ENCODE measurements at regions not wholly inside any gene's neighbourhood (a gene's known extent, or its start where the extent isn't known, plus 50 kb on each side); places are given as distances from the start of the nearest gene placed in this dataset.
A peak's percentile ranks its signal among the peaks of the same experiment; 100 is the strongest.

- DNase-seq (ENCODE audit: low spot score): no peak
Observed at GRCh38 chr21:35933466-35933865, 126.9 kb downstream of the SETD4 start.

DNA sequence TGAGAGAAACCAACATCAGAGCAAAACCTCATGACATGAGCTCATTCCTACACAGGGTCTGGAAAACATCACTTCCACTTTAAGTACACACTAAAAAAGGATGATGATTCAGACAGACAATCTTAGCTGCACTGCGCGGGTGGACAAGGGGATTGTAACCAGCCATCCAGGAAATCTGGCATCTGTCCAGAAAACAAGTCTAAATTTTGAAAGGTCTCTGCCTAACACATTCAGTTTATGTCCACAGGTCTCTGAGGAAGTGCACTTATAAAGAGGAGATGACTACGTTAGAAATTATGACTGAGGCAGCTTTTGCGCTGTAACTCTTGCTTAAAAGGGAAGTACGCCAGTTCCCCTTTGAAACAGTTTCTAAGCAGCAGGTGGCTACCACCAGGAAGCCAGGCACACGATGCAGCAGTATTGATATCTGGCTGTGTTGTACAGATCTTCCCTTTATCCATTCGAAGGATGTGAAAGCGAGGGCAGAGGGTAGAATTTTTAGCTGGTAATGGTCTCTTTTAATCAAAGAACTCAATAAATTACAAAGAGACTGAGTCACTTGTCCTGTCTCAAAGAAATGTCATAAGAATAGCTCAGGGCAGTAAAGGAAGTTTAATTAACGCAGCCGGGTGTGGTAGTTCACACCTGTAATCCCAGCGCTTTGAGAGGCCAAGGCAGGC is 128.0 kb downstream of the SETD4 start:
- peak; percentile 56 for DNase-seq (ENCODE audit: low spot score)

GRCh38 chr21:35929901-35930300 is 130.4 kb downstream of the SETD4 start:
- DNase-seq (ENCODE audit: low spot score): no peak

DNA sequence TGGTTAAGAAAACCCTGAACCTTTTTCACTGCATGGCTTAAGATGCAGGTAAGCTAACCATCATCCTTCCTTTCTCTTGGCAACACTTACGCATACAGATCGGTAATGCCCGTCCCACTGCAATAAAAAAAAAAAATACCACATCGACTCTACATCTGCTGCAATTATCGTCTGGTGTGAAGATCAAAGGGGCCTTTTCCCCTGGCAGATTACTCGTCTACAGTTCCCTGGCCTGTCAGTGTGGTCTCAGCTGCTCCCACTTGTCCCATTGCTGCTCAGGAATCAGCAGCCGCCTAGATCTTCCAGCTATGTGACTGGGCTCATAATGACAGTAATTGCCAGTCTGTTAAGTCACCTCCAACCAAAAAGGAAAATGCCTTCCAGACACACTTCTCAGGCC is 133.1 kb downstream of the SETD4 start:
- no peak for DNase-seq (ENCODE audit: low spot score)

- no peak for DNase-seq (ENCODE audit: low spot score)
Observed at GRCh38 chr21:35926003-35926740, 134.2 kb downstream of the SETD4 start.

GRCh38 chr21:35925497-35925896 is 134.8 kb downstream of the SETD4 start:
- no peak for DNase-seq (ENCODE audit: low spot score)

DNA sequence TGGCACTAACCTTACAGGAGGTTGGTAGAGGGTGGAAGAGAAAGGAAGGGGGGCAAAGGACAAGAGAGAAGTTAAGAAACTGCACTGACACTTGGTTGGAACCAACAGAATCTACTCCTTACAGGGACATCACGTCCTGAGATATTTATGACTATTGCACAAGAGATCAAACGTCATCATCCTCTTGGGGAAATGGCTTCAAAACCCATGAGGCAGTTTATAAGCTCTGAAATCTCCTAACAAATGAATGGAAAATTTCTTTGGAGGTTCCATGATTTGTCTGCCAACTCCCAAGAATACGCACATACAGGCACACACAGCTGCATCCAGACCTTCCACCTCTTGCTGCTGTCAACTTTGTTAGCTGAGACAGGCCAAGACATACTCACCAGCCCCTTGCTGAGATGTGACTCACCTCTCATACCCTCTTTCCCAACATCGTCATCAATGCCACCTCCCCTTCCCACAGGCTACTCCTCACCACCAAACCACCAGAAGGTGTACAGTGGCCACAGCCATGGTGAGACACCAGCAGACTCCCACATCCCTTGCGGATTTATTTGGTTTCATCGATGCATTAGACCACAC is 135.5 kb downstream of the SETD4 start:
- no peak for DNase-seq (ENCODE audit: low spot score)

- DNase-seq (ENCODE audit: low spot score): no peak
Observed at GRCh38 chr21:35923971-35924370, 136.4 kb downstream of the SETD4 start.

- no peak for DNase-seq (ENCODE audit: low spot score)
Observed at GRCh38 chr21:35922618-35923017, 137.7 kb downstream of the SETD4 start.

DNA sequence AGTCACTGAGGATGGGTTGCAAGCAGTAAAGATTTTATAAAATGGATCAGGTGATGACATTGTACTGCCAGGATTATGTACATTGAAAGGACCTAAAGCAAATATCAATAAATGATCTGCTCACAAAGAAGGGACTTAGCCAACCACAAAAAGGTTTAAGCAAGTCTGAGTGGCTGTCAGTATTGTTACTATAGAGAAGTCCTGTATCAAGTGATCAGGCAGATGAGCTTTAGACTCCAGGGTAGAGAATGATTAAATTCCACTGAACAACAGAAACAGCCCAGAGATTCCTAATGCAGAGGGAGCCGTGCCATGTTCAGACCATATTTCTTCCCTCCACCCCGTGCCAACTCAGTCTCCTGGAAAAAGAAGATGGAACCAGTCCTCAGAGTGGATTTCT is 138.9 kb downstream of the SETD4 start:
- DNase-seq (ENCODE audit: low spot score): no peak

- no peak for DNase-seq (ENCODE audit: low spot score)
Observed at GRCh38 chr21:35920436-35920835, 139.9 kb downstream of the SETD4 start.

DNA sequence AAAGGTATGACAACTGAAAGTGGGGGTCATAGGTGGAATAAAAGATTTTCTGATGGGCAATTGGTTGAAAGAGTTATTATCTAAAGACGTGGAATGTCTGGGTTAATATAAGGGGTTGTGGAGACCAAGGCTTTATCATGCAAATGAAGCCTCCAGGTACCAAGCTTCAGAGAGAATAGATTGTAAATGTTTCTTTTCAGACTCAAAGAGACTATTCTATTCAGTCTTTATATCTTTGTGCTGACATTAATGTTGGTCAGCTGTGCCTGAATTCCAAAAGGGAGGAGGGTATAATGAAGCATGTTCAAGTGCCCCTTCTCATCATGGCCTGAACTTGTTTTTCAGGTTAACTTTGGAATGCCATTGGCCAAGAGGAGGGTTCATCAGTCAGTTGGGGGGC is 145.3 kb downstream of the SETD4 start:
- no peak for DNase-seq (ENCODE audit: low spot score)

GRCh38 chr21:35911412-35912191 is 148.7 kb downstream of the SETD4 start:
- no peak for DNase-seq (ENCODE audit: low spot score)

DNA sequence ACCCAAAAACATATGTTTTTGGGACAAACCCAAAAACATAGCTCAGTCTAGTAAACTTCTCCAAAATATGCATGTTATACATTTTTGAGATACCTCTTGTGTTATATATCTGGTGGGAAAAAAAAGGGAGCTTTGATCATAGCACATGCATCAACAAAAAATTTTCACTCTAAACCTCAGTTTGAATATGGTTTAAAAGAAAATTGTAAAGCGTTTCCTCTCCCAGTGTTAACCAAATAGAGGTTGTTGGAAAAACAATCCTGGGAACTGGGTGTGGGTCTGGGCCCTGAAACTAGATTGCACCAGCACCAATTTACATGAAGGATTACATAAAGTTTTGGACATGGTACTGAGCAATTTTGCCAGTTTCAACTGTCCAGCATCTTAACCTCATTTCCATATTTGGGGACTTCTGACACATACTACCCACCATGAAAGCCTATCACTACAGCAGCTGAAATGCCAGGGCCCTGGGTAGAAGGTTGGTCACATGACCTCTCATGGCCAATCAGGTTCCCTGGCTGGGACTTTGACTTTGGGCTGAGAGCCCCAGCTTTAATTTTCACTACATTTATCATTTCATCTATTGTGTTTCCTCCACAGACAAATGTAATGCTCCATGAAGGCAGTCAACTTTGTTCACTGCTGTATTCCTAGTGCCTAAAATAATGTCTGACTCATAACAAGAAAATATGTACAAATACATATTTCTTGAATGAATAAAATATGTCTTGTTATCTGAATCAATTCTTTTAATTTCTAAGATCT is 150.7 kb downstream of the SETD4 start:
- peak; percentile 22 for DNase-seq (ENCODE audit: low spot score)

DNA sequence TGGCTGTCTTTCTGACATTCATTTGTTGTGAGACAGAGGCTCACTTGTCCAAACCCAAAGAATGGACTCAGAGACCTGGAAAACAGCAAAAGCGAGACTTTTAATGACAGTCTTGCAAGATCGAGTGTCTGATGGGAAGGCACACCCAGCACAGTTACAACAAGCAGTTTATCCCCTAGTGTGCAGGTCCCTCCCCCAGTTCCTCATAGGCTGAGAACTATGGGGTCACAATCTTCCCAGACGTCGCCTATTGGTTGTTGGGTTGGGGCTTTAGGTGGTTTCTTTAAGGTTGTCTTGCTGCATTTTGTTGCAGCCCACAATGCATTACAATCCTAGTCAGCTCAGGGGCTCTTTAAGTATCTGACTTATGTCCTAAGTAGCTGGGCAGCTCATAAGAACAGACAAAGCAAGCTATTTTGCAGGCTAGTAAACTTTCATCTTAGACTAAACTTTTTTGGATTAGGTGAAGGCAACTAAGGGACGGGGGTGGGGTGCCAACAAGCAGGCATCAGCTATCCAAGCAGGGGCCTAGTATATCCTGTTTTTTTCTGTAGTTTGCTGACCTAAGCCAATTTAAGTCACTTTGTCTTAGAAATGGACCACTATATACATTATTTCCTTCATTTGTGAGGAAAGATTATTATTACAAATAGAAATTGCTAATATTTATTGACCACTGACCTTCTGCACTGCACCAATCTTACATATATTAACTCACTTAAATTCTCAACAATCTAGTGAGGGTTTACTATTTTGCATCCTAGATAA is 151.8 kb downstream of the SETD4 start:
- DNase-seq (ENCODE audit: low spot score): no peak

DNA sequence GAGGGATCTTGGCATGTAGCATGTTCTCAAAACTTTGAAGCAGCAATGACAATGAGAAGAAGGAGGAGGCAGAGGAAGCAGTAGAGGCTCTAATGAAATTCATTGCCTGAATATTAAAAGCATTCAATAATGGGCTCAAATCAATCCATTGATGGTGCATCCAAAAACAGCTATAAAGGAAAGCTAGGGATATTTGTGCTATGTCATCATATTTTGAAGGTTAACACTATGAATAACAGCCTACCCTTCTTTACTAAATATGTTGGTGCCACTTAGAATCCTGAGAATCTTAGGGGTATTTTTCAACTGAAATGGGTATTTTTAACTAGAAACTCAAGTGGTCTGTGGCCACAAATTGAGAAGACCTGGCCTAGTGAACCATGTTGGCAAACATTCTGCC is 153.7 kb downstream of the SETD4 start:
- no peak for DNase-seq (ENCODE audit: low spot score)

- DNase-seq (ENCODE audit: low spot score): no peak
Observed at GRCh38 chr21:35905963-35906345, 154.4 kb downstream of the SETD4 start.

GRCh38 chr21:35905096-35905962 is 155.0 kb downstream of the SETD4 start:
- DNase-seq (ENCODE audit: low spot score): no peak

GRCh38 chr21:35900539-35900938 is 159.8 kb downstream of the SETD4 start:
- no peak for DNase-seq (ENCODE audit: low spot score)

DNA sequence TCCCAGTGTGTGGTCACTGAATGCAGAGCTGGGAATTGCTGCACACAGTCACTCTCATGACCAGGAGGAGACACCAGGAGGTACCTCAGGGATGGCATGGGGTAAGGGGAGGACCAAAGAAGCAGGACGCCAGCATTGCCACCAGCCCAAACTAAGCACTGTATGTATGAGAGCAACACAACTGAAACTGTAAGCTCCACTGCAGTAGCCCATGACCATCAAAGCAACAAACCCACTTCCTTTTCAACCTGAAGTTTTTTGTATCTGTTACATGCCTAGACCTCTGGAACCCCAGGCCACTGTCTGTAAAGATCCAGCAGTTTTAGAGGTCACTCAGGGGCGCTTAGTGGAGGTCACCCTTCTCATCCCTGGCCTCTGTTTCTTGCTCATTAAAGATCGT is 164.3 kb downstream of the SETD4 start:
- DNase-seq (ENCODE audit: low spot score): no peak

Measured in germinal center (tissue), 1 donor.